ENCODE measurements at regions not wholly inside any gene's neighbourhood (a gene's known extent, or its start where the extent isn't known, plus 50 kb on each side); places are given as distances from the start of the nearest gene placed in this dataset.

- Histone ChIP-seq H3K4me1 (ENCODE audit: insufficient read depth, low read length) (no peaks in the 10 kb centered on the region), H3K79me2 (ENCODE audit: insufficient read depth, low read length) (no peaks in the 10 kb centered on the region), H3K14ac (ENCODE audit: insufficient read depth, low read length) (no peak overlapping the region), H2BK20ac (ENCODE audit: low read depth, low read length, poor library complexity, severe bottlenecking) (no peak overlapping the region), H3T11ph (ENCODE audit: low read length) (no peak overlapping the region), H3K27ac (ENCODE audit: insufficient read length, low read depth, low read length) (no peak overlapping the region), H3K4me2 (ENCODE audit: insufficient read depth, insufficient read length, low read length) (no peak overlapping the region), H3K56ac (ENCODE audit: insufficient read length, low read depth, low read length) (no peak overlapping the region), H3K27me3 (ENCODE audit: insufficient read depth, low read length) (no peaks in the 10 kb centered on the region), H3K23me2 (ENCODE audit: insufficient read length, low read depth, low read length, poor library complexity, severe bottlenecking) (no peaks in the 10 kb centered on the region), H2BK15ac (ENCODE audit: low read depth, low read length) (no peak overlapping the region), H2BK5ac (ENCODE audit: insufficient read length, low read length) (no peak overlapping the region), H3K4ac (ENCODE audit: low read depth, low read length) (no peak overlapping the region), H2BK12ac (ENCODE audit: insufficient read length, low read depth, low read length) (no peak overlapping the region), H3K23ac (ENCODE audit: insufficient read length, low read depth, low read length) (no peak overlapping the region), H3K9me3 (ENCODE audit: control insufficient read depth, low read depth, low read length) (no peaks in the 10 kb centered on the region), H2AK5ac (ENCODE audit: insufficient read length, low read length) (no peak overlapping the region), H4K20me1 (ENCODE audit: control insufficient read depth, insufficient read depth, insufficient read length) (no peaks in the 10 kb centered on the region), H2BK120ac (ENCODE audit: low read depth, low read length, poor library complexity, severe bottlenecking) (no peak overlapping the region), H4K91ac (ENCODE audit: insufficient read length, low read depth, low read length) (no peak overlapping the region), H4K5ac (ENCODE audit: insufficient read length, low read depth, low read length) (no peak overlapping the region), H4K8ac (replicated peaks; ENCODE audit: insufficient read length, low read depth, low read length) (no peak overlapping the region), H2AFZ (ENCODE audit: low read length) (no peak overlapping the region), H3K79me1 (ENCODE audit: insufficient read depth, low read depth, low read length, poor library complexity, severe bottlenecking) (no peaks in the 10 kb centered on the region), H3K9ac (ENCODE audit: extremely low read depth, insufficient read length, low read length) (no peak overlapping the region), H3K18ac (ENCODE audit: insufficient read length, low read depth, low read length) (no peak overlapping the region)
- Mint-ChIP-seq H3K4me1 (peaks cover 5 to 10% of the 10 kb centered on the region in 2 experiments), H3K9me3 (no peaks in the 10 kb centered on the region), H3K27ac (no peak overlapping the region), H3K4me3 (no peak overlapping the region), H3K36me3 (ENCODE audit: insufficient read depth in 1 of 3, low read depth in 3 of 3) (peaks cover 0 to 9% (median 0%) of the 10 kb centered on the region in 3 experiments; a peak in 2 of 7 replicates), H3K27me3 (ENCODE audit: low read depth) (no peaks in the 10 kb centered on the region)
- no peak for DNase-seq
- TF ChIP-seq CTCF (conservative IDR thresholded peaks at IDR 0.05): no peak
- whole genome bisulfite sequencing (ENCODE audit: extremely low coverage, insufficient read length, low lambda C conversion rate): no CpG with 5 or more reads among the region's 3 CpGs
These were observed 324.6 kb upstream of the TBC1D5 start for GRCh38 chr3:18066899-18067582.
